GM10248 (cell line): ENCODE measurements at regions not wholly inside any gene's neighbourhood (a gene's known extent, or its start where the extent isn't known, plus 50 kb on each side); places are given as distances from the start of the nearest gene placed in this dataset.
"Not testable (repeated sequence)": the region's sequence is repeated elsewhere in the genome, so short reads cannot be mapped to it uniquely, and the experiment has no call there.

Source experiments
- CTCF ChIA-PET: fragments of 300-600 bp; sonication (Branson Sonifier 250); formaldehyde crosslinking; extraction: SDS; loops from one replicate; lab custom pipeline; 2021; ENCODE audit warnings: antibody characterized with exemption; lab: Yijun Ruan, JAX
- POLR2A ChIA-PET: fragments of 350-650 bp; sonication (Branson Sonifier 250); formaldehyde crosslinking; extraction: SDS; loops from one replicate; lab custom pipeline; 2020; ENCODE audit warnings: antibody characterized with exemption; lab: Yijun Ruan, JAX
- DNase-seq: peaks from one replicate; pipeline ENCODE4 v3.0.0; 2012; ENCODE audit errors: extremely low spot score
- TF ChIP-seq, protein P1 (sequence below): IDR thresholded peaks from 2 replicates; pipeline ENCODE4 v1.5.1; 2012; ENCODE audit warnings: mild to moderate bottlenecking, low read depth; ENCODE audit errors: extremely low read depth, missing control alignments, control extremely low read depth

DNA sequence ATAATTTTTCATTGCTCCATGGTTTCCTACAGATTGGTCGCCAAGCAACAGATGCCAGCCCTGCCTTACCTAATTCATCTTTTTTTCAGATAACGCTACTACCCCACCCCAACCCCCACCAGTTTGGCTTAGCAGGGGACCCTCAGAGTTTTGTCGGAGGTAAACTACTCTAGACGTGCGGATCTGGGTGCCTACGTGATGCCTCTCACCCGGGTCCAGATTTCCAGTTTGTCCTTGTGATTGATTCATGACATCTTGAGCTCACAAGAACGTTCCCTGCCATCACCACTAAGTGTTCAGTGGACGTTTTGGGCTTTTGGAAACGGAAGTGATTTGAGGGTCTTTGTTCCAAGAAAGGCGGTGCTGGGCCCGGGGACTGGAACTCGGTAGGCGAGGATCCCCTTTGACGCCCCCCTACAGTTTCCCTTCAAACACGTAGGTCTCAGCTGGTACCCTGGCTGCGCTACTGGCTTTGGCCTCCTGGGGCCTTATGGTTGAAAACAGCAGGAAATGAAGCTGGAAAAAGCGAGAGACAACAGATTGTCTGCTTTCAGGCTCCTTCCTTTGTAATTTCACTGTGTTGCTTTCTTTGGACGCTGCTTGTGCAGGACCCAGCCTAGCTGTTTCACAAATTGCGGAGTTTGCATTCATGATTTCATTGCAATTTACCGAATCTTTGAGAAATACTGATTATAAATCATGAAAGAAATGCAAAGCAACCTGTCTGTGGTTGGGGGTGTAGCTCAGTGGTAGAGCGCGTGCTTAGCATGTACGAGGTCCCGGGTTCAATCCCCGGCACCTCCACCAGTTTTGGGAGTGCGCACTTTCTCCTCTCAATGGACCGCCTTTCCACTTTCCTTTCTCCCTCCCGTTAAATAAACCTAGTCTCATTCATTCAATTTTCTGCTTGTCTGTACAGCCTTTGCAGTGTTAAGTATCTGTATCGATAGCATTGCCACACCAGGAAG lies 81.0 kb downstream of the GPX5 start:
- CTCF ChIA-PET, result no interaction called here
- POLR2A ChIA-PET, result no interaction called here
- DNase-seq, result peak; percentile 51
- TF ChIP-seq, protein P1, sequence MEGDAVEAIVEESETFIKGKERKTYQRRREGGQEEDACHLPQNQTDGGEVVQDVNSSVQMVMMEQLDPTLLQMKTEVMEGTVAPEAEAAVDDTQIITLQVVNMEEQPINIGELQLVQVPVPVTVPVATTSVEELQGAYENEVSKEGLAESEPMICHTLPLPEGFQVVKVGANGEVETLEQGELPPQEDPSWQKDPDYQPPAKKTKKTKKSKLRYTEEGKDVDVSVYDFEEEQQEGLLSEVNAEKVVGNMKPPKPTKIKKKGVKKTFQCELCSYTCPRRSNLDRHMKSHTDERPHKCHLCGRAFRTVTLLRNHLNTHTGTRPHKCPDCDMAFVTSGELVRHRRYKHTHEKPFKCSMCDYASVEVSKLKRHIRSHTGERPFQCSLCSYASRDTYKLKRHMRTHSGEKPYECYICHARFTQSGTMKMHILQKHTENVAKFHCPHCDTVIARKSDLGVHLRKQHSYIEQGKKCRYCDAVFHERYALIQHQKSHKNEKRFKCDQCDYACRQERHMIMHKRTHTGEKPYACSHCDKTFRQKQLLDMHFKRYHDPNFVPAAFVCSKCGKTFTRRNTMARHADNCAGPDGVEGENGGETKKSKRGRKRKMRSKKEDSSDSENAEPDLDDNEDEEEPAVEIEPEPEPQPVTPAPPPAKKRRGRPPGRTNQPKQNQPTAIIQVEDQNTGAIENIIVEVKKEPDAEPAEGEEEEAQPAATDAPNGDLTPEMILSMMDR, result no peak

DNA sequence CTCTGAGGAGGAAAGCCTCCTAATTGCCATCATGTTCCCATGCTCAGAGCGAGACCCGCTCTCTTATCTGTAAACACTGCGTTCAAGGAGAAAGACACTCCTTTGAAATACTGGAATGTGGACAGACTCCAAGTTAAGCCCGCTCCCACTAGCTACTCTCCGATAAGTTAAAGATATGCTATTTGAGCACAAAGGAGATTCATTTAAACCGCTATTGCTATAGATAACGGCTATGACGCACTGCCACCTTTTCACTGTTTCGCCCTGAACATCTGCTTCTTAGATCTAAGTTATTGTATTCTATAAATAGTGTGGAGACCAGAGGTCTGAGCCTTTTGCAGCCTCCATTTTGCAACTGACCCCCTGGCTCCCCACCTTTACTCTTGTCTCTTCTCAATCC lies 82.3 kb downstream of the GPX5 start:
- ChIA-PET POLR2A (no interaction called here), CTCF (no interaction called here)
- TF ChIP-seq, protein P1, result no peak
- no peak for DNase-seq

DNA sequence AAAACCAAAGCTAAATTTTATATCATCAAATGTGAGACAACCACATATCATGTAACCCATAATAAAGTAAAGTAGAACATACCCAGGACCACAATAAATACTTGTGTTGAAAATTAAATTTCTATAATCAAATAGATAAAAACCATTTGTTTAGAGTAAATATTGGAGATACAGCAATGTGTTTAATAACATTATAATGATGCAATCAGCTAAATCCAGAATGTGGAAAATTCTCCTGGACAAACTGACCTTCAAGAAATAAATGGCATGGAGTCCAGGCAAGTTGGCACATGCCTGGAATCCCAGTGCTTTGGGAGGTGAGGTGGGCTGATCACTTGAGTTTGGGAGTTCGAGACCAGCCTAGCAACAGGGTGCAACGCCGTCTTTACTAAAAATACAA lies 84.0 kb downstream of the GPX5 start:
- ChIA-PET POLR2A (no interaction called here), CTCF (interaction anchor here (0.8 to 0.9 kb wide), 2 partner anchors 20 to 67 kb away, joined by 3 read pairs; no protein-coding TSS in a partner anchor)
- TF ChIP-seq, protein P1, result no peak
- no peak for DNase-seq

DNA sequence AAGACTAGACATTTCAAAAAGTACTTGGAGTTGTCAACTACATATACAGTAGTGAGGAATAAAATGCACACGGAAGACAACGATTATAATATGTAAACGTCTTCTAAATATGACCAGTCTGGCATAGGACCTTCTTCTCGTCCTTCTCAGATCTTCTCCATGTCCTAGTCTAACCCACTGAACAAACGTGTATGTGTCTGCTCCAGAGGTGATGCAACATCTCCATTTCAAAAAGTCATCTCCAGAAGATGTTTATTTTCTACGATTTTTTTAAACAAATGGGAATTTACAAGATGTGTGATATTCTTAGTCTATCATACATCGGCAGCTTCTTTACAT lies 89.9 kb downstream of the GPX5 start:
- no peak for DNase-seq
- TF ChIP-seq, protein P1, result no peak
- POLR2A ChIA-PET, result no interaction called here
- CTCF ChIA-PET, result no interaction called here

DNA sequence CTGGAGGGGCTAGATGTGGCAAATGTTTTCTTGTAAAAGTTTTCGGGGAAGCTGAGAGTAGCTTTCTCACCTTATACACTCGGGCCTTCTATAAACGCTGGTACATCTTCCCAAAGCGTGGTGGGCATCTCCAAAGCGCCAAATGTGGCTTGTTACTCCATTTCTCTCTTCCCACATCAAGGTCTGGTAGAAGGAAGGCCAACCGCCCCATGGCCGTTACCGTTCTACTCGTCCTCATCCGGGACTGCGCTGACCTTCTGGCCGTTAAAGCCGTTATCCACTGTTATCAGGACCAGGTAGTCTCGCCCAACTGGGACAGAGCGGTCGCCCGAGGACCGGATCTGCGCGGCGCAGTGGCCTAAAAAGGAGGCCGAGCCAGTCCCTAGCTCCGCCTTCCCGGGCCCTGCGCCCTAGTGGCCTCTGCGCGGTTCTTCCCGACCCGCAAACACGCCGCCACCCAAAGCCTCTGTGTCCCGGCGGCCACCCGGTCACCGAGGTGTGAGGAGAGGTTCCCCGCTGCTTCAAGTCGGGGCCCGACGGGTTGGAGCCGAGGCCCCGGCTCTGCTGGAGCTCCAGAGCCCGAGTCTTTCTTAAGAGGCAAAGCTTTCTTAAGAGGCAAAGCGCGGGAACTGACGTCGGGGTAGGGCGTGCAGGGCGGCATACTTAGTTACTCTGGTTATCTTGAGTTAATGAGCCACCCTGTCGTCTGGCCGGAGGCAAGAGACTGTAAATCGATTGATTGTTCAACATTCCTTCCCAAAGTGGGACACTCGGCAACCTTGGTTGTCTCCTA lies 90.5 kb downstream of the GPX5 start:
- POLR2A ChIA-PET, result no interaction called here
- CTCF ChIA-PET, result no interaction called here
- TF ChIP-seq, protein P1, result no peak
- no peak for DNase-seq

DNA sequence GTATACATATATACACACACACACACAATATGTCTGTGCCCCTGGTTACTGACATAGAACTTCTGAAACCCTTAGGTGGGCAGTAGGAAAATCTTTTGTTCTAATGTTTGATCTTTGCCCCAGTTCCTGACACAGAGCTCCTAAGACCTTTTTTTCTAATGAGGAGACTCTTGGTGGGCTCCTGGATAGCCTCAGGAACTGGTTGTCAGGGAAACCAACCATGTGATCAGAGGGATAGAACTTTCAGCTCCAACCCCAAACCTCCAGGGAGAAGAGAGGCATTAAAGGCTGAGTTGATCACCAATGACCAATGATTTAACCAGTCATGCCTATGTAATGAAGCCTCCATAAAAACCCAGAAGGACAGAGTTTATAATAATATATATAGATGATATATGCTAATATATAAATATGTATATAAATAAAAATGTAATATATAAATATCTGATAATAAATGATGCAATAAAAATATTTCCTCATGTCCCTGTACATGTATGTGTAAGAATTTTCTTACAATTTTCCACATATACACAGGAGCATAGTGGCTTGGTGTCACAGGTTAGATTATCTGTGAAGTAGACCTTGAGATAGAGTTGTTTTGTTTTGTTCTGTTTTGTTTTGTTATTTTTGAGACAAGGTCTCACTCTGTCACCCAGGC lies 93.3 kb downstream of the GPX5 start:
- POLR2A ChIA-PET, result no interaction called here
- DNase-seq, result no peak
- TF ChIP-seq, protein P1, result no peak
- CTCF ChIA-PET, result no interaction called here

DNA sequence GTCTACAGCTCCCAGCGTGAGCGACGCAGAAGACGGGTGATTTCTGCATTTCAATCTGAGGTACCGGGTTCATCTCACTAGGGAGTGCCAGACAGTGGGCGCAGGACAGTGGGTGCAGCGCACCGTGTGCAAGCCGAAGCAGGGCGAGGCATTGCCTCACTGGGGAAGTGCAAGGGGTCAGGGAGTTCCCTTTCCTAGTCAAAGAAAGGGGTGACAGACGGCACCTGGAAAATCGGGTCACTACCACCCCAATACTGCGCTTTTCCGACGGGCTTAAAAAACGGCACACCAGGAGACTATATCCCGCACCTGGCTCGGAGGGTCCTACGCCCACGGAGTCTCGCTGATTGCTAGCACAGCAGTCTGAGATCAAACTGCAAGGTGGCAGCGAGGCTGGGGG lies 95.6 kb downstream of the GPX5 start:
- CTCF ChIA-PET, DNase-seq, POLR2A ChIA-PET: not testable (repeated sequence)

DNA sequence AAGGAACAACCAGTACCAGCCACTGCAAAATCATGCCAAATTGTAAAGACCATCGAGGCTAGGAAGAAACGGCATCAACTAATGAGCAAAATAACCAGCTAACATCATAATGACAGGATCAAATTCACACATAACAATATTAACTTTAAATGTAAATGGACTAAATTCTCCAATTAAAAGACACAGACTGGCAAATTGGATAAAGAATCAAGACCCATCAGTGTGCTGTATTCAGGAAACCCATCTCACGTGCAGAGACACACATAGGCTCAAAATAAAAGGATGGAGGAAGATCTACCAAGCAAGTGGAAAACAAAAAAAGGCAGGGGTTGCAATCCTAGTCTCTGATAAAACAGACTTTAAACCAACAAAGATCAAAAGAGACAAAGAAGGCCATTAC lies 97.6 kb downstream of the GPX5 start:
- CTCF ChIA-PET, result interaction anchor here (0.6 kb wide), 1 partner anchor 1512 kb away, joined by 3 read pairs; no protein-coding TSS in a partner anchor
- POLR2A ChIA-PET, result not testable (repeated sequence)

DNA sequence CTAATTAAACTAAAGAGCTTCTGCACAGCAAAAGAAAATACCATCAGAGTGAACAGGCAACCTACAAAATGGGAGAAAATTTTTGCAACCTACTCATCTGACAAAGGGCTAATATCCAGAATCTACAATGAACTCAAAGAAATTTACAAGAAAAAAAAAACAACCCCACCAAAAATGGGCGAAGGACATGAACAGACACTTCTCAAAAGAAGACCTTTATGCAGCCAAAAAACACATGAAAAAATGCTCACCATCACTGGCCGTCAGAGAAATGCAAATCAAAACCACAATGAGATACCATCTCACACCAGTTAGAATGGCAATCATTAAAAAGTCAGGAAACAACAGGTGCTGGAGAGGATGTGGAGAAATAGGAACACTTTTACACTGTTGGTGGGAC lies 100.7 kb downstream of the GPX5 start:
- POLR2A ChIA-PET, DNase-seq, CTCF ChIA-PET: not testable (repeated sequence)

More for the DNA sequence above, 97.6 kb downstream of the GPX5 start:
- not testable (repeated sequence) for DNase-seq
